Chondrocyte (in vitro differentiated cells): ENCODE measurements at regions not wholly inside any gene's neighbourhood (a gene's known extent, or its start where the extent isn't known, plus 50 kb on each side); places are given as distances from the start of the nearest gene placed in this dataset.

Experiments used
- DNase-seq: peaks from one replicate; pipeline ENCODE4 v3.0.0; 2021; ENCODE audit warnings: mixed read lengths, low spot score
- H3K27ac Mint-ChIP-seq: one replicate; pipeline ENCODE4 v1.8.0; 2021; ENCODE audit warnings: mild to moderate bottlenecking, moderate library complexity, mixed read lengths; ENCODE audit not compliant: unreplicated experiment
- H3K27me3 Mint-ChIP-seq: 2 replicates; pipeline ENCODE4 v1.8.0; 2021; ENCODE audit warnings: low read depth, mixed read lengths
- H3K36me3 Mint-ChIP-seq: 2 replicates; pipeline ENCODE4 v1.8.0; 2021; ENCODE audit warnings: low read depth, mixed read lengths
- H3K4me1 Mint-ChIP-seq: 2 replicates; pipeline ENCODE4 v1.8.0; 2021; ENCODE audit warnings: low read depth, mild to moderate bottlenecking, mixed read lengths
- H3K4me3 Mint-ChIP-seq: one replicate; pipeline ENCODE4 v1.8.0; 2021; ENCODE audit warnings: mild to moderate bottlenecking, moderate library complexity, mixed read lengths; ENCODE audit not compliant: unreplicated experiment
- H3K9me3 Mint-ChIP-seq: 2 replicates; pipeline ENCODE4 v1.8.0; 2021; ENCODE audit warnings: low read depth, mixed read lengths
- CTCF ChIP-seq: fragments of 200-600 bp; sonication (generic); IDR thresholded peaks from 2 replicates; pipeline ENCODE4 v1.5.0; 2021; ENCODE audit warnings: antibody characterized with exemption, mild to moderate bottlenecking, moderate library complexity

- H3K27me3 Mint-ChIP-seq, result peaks cover 24% of the 10 kb centered on the region
- no peak overlapping the region for H3K27ac Mint-ChIP-seq
- TF ChIP-seq CTCF, result no peak
- no peaks in the 10 kb centered on the region for H3K4me1 Mint-ChIP-seq
- DNase-seq, result no peak
- H3K4me3 Mint-ChIP-seq, result no peak overlapping the region
- no peaks in the 10 kb centered on the region for H3K36me3 Mint-ChIP-seq
- H3K9me3 Mint-ChIP-seq, result peaks cover 8% of the 10 kb centered on the region
Observed at GRCh38 chr2:118641711-118642110, 205.7 kb downstream of the EN1 start.

GRCh38 chr2:118639371-118639770 lies 208.1 kb downstream of the EN1 start:
- Mint-ChIP-seq H3K36me3 (no peaks in the 10 kb centered on the region), H3K4me3 (no peak overlapping the region), H3K27ac (no peak overlapping the region), H3K27me3 (peaks cover 21% of the 10 kb centered on the region), H3K9me3 (peaks cover 8% of the 10 kb centered on the region), H3K4me1 (no peaks in the 10 kb centered on the region)
- no peak for TF ChIP-seq CTCF
- DNase-seq, result no peak

GRCh38 chr2:118638453-118638852 lies 209.0 kb downstream of the EN1 start:
- Mint-ChIP-seq H3K36me3 (no peaks in the 10 kb centered on the region), H3K27ac (no peak overlapping the region), H3K4me3 (no peak overlapping the region), H3K9me3 (peaks cover 8% of the 10 kb centered on the region), H3K27me3 (peaks cover 18% of the 10 kb centered on the region), H3K4me1 (no peaks in the 10 kb centered on the region)
- DNase-seq, result no peak
- no peak for TF ChIP-seq CTCF

- Mint-ChIP-seq H3K36me3 (no peaks in the 10 kb centered on the region), H3K27me3 (peaks cover 19% of the 10 kb centered on the region), H3K9me3 (peaks cover 8% of the 10 kb centered on the region), H3K4me1 (no peaks in the 10 kb centered on the region), H3K27ac (no peak overlapping the region), H3K4me3 (no peak overlapping the region)
- TF ChIP-seq CTCF, result no peak
- DNase-seq, result no peak
Observed at GRCh38 chr2:118635891-118636290, 211.6 kb downstream of the EN1 start.

GRCh38 chr2:118634876-118635275 lies 212.6 kb downstream of the EN1 start:
- Mint-ChIP-seq H3K9me3 (peaks cover 7% of the 10 kb centered on the region), H3K27me3 (peaks cover 21% of the 10 kb centered on the region), H3K27ac (no peak overlapping the region), H3K4me1 (no peaks in the 10 kb centered on the region), H3K4me3 (no peak overlapping the region), H3K36me3 (no peaks in the 10 kb centered on the region)
- TF ChIP-seq CTCF, result no peak
- DNase-seq, result no peak
